ENCODE measurements at regions not wholly inside any gene's neighbourhood (a gene's known extent, or its start where the extent isn't known, plus 50 kb on each side); places are given as distances from the start of the nearest gene placed in this dataset.

- no peak for DNase-seq
Observed at GRCh38 chr7:93636276-93636675, 61.8 kb upstream of the CALCR start.

DNA sequence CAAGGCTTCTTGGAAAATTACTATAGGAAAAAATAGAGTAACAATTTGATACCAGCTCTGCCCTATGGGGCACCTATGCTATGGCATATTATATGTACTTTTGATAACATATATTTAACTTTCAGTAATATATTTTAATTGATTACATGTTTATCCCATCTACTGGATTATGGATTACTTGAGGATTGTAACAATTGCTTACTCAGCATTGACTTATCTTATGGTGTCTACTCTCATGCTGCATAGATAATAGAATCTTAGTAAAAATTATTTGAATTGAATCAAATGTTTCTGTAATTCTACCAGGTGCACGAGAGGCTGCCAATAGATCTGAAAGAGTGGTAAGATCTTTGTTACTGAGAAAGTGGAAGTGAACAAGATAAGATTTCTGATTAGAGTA, 57.8 kb upstream of the CALCR start:
- DNase-seq = no peak

DNA sequence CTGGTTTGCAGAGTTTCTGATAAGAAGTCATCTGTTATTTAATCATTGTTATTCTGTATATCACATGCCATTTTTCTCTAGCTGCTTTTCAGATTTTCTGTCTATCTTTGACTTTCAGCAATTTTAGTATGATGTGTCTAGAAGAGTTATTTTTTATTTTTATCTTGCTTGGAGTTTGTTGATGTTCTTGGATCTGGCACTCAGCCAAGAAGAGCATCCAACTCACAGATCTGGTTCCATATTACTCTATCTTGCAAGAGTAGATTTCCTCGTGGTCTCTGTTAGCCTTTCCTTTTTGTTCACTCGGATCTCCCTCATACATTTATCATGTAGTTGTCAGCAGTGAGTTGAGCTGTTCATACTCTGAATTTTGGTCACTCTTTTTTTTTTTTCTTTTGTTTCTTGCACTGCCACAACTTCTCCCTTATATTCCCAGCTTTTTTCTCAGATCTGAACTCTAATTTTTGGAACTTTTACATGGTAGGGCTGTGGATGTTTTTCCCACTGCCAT, 54.8 kb upstream of the CALCR start:
- DNase-seq = no peak

- DNase-seq = no peak
Observed at GRCh38 chr7:93626869-93627268, 52.3 kb upstream of the CALCR start.

Data from T-helper 1 cell (primary cell).